GM19238 (cell line): ENCODE measurements at regions not wholly inside any gene's neighbourhood (a gene's known extent, or its start where the extent isn't known, plus 50 kb on each side); places are given as distances from the start of the nearest gene placed in this dataset.
"Not testable (repeated sequence)": the region's sequence is repeated elsewhere in the genome, so short reads cannot be mapped to it uniquely, and the experiment has no call there.

Experiments
- DNase-seq: peaks from one replicate; pipeline ENCODE4 v3.0.0; 2011; ENCODE audit warnings: low spot score; ENCODE audit not compliant: insufficient read length

GRCh38 chr9:78668148-78668832, 371.4 kb downstream of the PSAT1 start:
- DNase-seq: no peak

GRCh38 chr9:78669591-78669990, 372.7 kb downstream of the PSAT1 start:
- DNase-seq: no peak

- DNase-seq: no peak
Measured at GRCh38 chr9:78671785-78672184, 374.9 kb downstream of the PSAT1 start.

DNA sequence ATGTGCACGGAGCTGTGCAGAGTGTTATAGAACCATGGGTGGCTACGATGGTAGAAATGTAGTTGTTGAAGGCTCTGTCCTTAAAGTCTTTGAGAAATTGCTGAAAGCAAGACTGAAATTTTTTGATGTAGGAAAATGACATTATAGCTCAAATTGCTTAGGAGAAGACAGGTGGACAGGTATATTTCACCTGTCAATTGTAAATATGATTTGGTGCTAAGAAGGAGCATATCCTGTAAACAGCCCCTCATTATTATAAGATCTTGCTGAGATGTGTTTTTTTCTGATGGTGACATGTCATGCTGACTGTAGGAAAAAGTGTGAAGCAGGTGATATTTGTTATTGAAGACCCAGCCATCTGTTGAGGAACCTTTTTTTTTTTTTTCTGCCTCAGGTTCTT, 377.9 kb downstream of the PSAT1 start:
- DNase-seq: no peak

DNA sequence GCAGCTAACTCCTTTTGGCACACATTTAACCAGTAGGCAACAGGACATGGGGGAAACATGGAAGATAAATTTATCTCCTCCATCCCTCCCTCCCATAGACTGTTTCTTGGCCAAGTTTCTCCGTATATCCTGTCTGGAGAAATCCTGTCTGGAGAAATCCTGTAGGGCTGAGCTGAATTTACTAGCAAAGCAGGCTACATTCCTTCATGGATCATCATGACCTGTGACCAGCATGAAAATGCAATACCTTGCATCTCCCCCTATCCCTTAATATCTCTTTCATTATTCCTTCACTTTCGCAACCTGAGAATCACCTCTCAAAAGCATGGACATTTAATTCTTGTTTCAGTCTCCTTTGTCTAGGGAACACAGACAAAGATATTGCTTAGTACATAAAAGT, 379.1 kb downstream of the PSAT1 start:
- DNase-seq: no peak

GRCh38 chr9:78676623-78677022, 379.7 kb downstream of the PSAT1 start:
- no peak for DNase-seq

DNA sequence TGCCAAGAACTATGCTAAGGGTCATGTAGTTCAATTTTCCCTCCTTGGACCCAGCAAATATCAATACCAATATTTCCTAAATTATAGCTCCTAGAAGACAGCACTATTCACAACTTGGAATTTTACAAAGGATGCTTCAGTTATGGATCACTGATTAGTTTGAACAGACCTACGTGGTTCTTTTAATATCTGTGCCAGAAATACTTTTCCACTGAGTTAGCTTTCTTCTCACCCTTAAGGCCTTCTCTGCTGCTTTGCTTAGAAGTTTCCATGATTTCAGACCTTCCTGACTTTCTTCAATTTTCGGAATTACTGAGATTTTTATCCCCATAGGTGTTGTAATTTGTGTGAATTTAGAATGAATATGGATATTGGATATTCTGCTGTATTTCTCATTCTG, 380.4 kb downstream of the PSAT1 start:
- no peak for DNase-seq

- no peak for DNase-seq
Measured at GRCh38 chr9:78678877-78679276, 382.0 kb downstream of the PSAT1 start.

DNA sequence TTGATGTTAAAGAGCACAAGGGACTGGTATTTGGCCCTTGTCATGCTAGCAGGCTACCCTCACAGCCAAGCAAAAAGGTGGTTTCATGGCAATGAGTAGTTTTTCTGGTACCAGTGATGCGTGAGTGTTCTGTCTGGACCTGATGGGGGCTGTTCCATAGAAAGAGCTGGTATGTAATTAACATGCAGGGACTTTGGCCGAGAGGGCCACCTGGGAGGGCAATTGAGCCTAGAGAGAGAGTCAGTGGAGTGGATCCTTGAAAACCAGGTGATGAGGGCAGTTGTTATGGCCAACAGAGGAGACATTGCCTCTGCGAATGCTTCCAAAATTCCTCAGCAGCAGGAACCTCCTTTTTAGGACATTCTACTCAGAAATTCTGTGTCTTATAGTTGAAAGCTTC, 383.3 kb downstream of the PSAT1 start:
- DNase-seq: no peak

GRCh38 chr9:78682216-78682615, 385.3 kb downstream of the PSAT1 start:
- DNase-seq: no peak

DNA sequence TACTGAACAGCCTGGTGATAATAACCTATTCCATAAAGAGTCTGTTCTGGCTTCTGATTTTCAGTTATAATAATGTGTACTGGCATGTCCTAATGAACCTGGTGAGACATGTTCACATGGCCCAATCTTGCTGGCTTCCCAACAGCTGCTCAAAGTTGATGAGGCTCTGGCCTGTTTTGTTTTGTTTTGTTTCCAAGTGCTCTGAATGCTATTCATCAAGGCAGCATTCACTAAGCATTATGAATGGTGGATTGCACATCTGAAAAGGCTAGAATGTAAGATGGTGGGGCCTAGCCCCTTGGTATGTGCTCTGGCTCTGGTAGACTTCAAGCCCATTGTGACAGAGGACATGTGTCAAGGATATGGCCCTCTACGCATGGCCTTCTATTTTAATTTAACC, 388.5 kb downstream of the PSAT1 start:
- no peak for DNase-seq

DNA sequence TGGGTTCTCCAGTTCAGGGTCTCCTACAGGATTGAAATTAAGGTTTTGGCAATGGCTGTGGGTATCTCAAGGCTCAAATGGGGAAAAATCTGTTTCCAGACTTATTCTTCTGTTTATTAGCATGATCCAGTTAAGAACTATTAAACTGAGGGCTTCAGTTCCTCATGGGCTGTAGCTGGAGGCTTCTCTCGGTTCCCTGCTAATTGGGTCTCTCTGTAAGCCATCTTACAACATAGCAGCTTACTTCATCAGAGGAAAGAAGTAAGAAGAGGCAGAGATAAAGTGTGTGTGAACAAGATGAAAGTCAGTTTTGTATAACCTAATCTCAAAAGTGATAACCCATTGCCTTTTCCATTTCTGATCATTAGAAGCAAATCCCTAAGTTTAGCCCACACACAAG, 391.9 kb downstream of the PSAT1 start:
- no peak for DNase-seq

- DNase-seq: no peak
Measured at GRCh38 chr9:78691542-78691941, 394.6 kb downstream of the PSAT1 start.

DNA sequence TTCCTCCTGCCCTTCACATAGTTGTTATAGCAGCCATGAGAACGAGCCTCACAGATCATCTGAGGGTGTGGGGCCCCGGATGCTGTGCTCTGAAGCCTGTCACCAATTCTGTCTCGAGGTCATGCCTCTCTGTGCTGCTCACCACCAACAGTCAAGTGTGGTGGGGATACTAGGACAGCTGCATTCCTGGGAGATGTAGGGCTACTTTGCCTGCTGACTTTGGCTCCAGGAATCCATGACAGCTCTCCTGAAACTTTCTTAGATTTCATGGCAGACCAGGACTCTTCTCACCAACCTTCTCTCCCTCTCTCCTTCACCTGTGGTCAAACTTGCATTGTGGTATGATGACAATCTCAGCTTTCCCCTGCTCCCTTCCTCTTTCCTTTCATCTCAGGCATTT, 395.9 kb downstream of the PSAT1 start:
- no peak for DNase-seq

- no peak for DNase-seq
Measured at GRCh38 chr9:78694974-78695373, 398.0 kb downstream of the PSAT1 start.

DNA sequence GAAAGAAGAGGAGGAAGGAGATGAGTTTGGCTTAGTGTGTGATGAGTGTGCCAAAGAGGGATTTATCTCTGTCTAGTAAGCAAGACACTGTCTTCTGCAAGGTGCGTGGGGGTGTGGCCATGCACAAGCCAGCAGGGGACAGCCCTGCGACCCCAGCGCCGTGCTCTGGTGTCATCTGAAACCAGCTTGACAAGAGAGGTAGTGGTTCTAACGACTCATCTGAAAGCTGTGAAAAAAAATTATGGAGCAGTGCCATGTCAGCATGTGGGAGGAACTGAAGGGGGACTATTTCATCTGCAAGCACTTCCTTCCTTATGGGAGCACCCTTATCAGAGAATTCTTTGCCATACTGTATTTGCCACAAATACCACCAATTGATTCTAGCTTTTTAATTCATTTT, 398.6 kb downstream of the PSAT1 start:
- DNase-seq: no peak

- DNase-seq: no peak
Measured at GRCh38 chr9:78697618-78698017, 400.7 kb downstream of the PSAT1 start.

GRCh38 chr9:78698371-78698770, 401.4 kb downstream of the PSAT1 start:
- DNase-seq: no peak

DNA sequence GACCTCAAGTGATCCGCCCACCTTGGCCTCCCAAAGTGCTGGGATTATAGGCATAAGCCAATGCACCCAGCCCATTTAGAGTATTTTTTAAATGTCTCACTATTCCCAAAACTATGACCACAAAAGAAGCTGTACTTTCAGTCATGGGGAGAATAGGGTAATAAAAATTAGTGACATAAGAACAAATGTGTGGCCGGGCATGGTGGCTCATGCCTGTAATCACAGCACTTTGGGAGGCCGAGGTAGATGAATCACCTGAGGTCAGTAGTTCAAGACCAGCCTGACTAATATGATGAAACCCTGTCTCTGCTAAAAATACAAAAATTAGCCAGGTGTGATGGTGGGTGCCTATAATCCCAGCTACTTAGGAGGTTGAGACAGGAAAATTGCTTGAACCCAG, 402.3 kb downstream of the PSAT1 start:
- not testable (repeated sequence) for DNase-seq

DNA sequence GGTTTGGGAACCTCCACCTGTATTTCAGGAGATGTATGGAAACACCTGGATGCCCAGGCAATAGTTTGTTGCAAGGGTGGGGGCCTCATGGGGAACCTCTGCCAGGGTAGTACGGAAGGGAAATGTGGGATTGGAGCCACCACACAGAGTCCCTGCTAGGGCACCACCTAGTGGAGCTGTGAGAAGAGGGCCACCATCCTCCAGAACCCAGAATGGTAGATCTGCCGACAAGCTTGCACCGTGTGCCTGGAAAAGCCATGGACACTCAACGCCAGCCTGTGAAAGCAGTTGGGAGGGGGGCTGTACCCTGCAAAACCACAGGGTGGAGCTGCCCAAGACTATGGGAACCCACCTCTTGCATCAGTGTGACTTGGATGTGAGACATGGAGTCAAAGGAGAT, 407.2 kb downstream of the PSAT1 start:
- DNase-seq: not testable (repeated sequence)

DNA sequence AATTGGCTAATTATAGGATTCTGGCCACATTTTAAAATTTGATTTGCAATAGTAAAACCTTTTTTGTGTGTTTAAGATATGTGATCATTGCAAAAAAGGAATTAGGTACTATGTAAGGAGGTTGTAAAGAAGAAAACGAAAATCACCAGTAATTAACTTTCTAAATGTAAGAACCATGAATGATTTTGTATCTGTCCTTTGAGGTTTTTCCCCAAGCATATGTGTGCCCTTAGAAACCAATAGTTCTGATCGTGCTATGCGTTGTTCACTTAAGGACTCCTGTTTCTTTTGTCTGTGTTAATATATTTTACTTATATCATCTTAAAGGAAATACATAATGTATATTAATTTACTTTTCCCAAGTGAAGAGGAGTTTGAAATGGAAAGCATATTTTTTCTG, 410.2 kb downstream of the PSAT1 start:
- no peak for DNase-seq

GRCh38 chr9:78707481-78707991, 410.6 kb downstream of the PSAT1 start:
- no peak for DNase-seq

- no peak for DNase-seq
Measured at GRCh38 chr9:78712903-78713613, 416.1 kb downstream of the PSAT1 start.
